Ishikawa (cell line): ENCODE measurements at regions not wholly inside any gene's neighbourhood (a gene's known extent, or its start where the extent isn't known, plus 50 kb on each side); places are given as distances from the start of the nearest gene placed in this dataset.

Experiments used
- CEBPB ChIP-seq: IDR thresholded peaks from 2 replicates; pipeline ENCODE4 v1.6.1; 2012
- RAD21 ChIP-seq: IDR thresholded peaks from 2 replicates; pipeline ENCODE4 v1.6.1; 2012; ENCODE audit warnings: low read depth
- TAF1 ChIP-seq: IDR thresholded peaks from 2 replicates; pipeline ENCODE4 v1.6.1; 2012; ENCODE audit warnings: low read depth, mild to moderate bottlenecking
- TEAD4 ChIP-seq: IDR thresholded peaks from 2 replicates; pipeline ENCODE4 v1.6.1; 2012
- YY1 ChIP-seq: IDR thresholded peaks from 2 replicates; pipeline ENCODE4 v1.6.1; 2012; ENCODE audit warnings: low read depth
- TF ChIP-seq, protein P1 (sequence below): IDR thresholded peaks from 2 replicates; pipeline ENCODE4 v1.6.1; 2012
- TF ChIP-seq, protein P2 (sequence below): IDR thresholded peaks from 2 replicates; pipeline ENCODE4 v1.6.1; 2012; ENCODE audit warnings: low read depth, mild to moderate bottlenecking

- TF ChIP-seq CEBPB (no peak), TEAD4 (no peak), RAD21 (no peak), YY1 (no peak), TAF1 (no peak)
- TF ChIP-seq, protein P1, sequence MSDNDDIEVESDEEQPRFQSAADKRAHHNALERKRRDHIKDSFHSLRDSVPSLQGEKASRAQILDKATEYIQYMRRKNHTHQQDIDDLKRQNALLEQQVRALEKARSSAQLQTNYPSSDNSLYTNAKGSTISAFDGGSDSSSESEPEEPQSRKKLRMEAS = no peak
- TF ChIP-seq, protein P2, sequence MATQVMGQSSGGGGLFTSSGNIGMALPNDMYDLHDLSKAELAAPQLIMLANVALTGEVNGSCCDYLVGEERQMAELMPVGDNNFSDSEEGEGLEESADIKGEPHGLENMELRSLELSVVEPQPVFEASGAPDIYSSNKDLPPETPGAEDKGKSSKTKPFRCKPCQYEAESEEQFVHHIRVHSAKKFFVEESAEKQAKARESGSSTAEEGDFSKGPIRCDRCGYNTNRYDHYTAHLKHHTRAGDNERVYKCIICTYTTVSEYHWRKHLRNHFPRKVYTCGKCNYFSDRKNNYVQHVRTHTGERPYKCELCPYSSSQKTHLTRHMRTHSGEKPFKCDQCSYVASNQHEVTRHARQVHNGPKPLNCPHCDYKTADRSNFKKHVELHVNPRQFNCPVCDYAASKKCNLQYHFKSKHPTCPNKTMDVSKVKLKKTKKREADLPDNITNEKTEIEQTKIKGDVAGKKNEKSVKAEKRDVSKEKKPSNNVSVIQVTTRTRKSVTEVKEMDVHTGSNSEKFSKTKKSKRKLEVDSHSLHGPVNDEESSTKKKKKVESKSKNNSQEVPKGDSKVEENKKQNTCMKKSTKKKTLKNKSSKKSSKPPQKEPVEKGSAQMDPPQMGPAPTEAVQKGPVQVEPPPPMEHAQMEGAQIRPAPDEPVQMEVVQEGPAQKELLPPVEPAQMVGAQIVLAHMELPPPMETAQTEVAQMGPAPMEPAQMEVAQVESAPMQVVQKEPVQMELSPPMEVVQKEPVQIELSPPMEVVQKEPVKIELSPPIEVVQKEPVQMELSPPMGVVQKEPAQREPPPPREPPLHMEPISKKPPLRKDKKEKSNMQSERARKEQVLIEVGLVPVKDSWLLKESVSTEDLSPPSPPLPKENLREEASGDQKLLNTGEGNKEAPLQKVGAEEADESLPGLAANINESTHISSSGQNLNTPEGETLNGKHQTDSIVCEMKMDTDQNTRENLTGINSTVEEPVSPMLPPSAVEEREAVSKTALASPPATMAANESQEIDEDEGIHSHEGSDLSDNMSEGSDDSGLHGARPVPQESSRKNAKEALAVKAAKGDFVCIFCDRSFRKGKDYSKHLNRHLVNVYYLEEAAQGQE = no peak
Observed at GRCh38 chr1:185393205-185393604, 76.2 kb upstream of the IVNS1ABP start.
